Caco-2 (cell line): ENCODE measurements at regions not wholly inside any gene's neighbourhood (a gene's known extent, or its start where the extent isn't known, plus 50 kb on each side); places are given as distances from the start of the nearest gene placed in this dataset.

Source experiments
- BruUV-seq: library from RNA; stranded (reverse); fragments of 400-500 nt; replicated peaks from 2 replicates; lab custom pipeline; 2021; lab: Mats Ljungman, UMichigan
- CTCF ChIA-PET: fragments of 300-600 bp; sonication (Branson Sonifier 250); formaldehyde crosslinking; loops from one replicate; lab custom pipeline; 2022; ENCODE audit warnings: antibody characterized with exemption; lab: Charles Lee
- POLR2A ChIA-PET: fragments of 300-600 bp; sonication (Branson Sonifier 250); formaldehyde crosslinking; loops from one replicate; lab custom pipeline; 2022; ENCODE audit warnings: antibody characterized with exemption; lab: Charles Lee
- DNase-seq, 2 experiments: peaks; one replicate each; pipeline versions ENCODE4 v3.0.0 to v3.0.0-alpha.2; 2020 to 2022
- H3K27me3 ChIP-seq: replicated peaks from 2 replicates; pipeline ENCODE4 v1.6.0; 2011; ENCODE audit warnings: low read length; ENCODE audit not compliant: control insufficient read depth, insufficient read depth
- H3K36me3 ChIP-seq: 2 replicates; pipeline ENCODE4 v1.5.1; 2011; ENCODE audit warnings: low read length; ENCODE audit not compliant: control insufficient read depth, insufficient read depth
- H3K4me1 ChIP-seq: fragments of 250-450 bp; sonication (Bioruptor Pico); 2 replicates; pipeline ENCODE4 v1.5.1; 2020; ENCODE audit warnings: mild to moderate bottlenecking
- H3K4me3 ChIP-seq: 2 replicates; pipeline ENCODE4 v1.5.1; 2011; ENCODE audit warnings: low read depth, mild to moderate bottlenecking, control low read depth, low read length
- H3K9me3 ChIP-seq: fragments of 250-450 bp; sonication (Bioruptor Pico); 2 replicates; pipeline ENCODE4 v1.5.1; 2020; ENCODE audit warnings: mild to moderate bottlenecking, moderate library complexity
- H3K27ac Mint-ChIP-seq: one replicate; pipeline ENCODE4 v1.8.0; 2022; ENCODE audit warnings: mixed read lengths; ENCODE audit not compliant: unreplicated experiment
- H3K27me3 Mint-ChIP-seq: one replicate; pipeline ENCODE4 v1.8.0; 2022; ENCODE audit warnings: mixed read lengths; ENCODE audit not compliant: insufficient read depth, unreplicated experiment
- H3K36me3 Mint-ChIP-seq: one replicate; pipeline ENCODE4 v1.8.0; 2022; ENCODE audit warnings: mild to moderate bottlenecking, mixed read lengths; ENCODE audit not compliant: insufficient read depth, unreplicated experiment
- H3K4me1 Mint-ChIP-seq: one replicate; pipeline ENCODE4 v1.8.0; 2022; ENCODE audit warnings: low read depth, mixed read lengths; ENCODE audit not compliant: unreplicated experiment
- H3K4me3 Mint-ChIP-seq: one replicate; pipeline ENCODE4 v1.8.0; 2022; ENCODE audit warnings: mild to moderate bottlenecking, moderate library complexity, mixed read lengths; ENCODE audit not compliant: unreplicated experiment
- H3K9me3 Mint-ChIP-seq: one replicate; pipeline ENCODE4 v1.8.0; 2022; ENCODE audit warnings: mixed read lengths; ENCODE audit not compliant: unreplicated experiment
- CTCF ChIP-seq, 2 experiments: fragments of 200-600 bp in 1 of 2; IDR thresholded peaks; 1 replicate in 1 of 2; 2 replicates in 1 of 2; pipeline versions ENCODE4 v1.5.1 to v1.8.0; 2011 to 2022; ENCODE audit warnings: antibody characterized with exemption in 1 of 2, control low read depth in 1 of 2, inconsistent platforms in 1 of 2, low read depth in 1 of 2, low read length in 1 of 2, mild to moderate bottlenecking in 1 of 2, moderate library complexity in 1 of 2; ENCODE audit not compliant: insufficient read depth in 1 of 2, severe bottlenecking in 1 of 2, unreplicated experiment in 1 of 2
- intact Hi-C: fragments of 100-400 bp; cut with micrococcal nuclease; formaldehyde crosslinking; loops from one replicate; pipeline ENCODE4 v1.10.0; 2022; ENCODE audit not compliant: unreplicated experiment

- H3K36me3 Mint-ChIP-seq = no peaks in the 10 kb centered on the region
- no peaks in the 10 kb centered on the region for H3K4me1 Mint-ChIP-seq
- H3K9me3 ChIP-seq = no peaks in the 10 kb centered on the region
- no peaks in the 10 kb centered on the region for H3K27me3 Mint-ChIP-seq
- no peak overlapping the region for H3K27ac Mint-ChIP-seq
- no peak for DNase-seq
- no TSS peak for BruUV-seq
- no peak for TF ChIP-seq CTCF (IDR thresholded peaks at IDR 0.05; ENCODE audit: insufficient read depth in 1 of 2, low read depth in 1 of 2, low read length in 1 of 2, severe bottlenecking in 1 of 2, unreplicated experiment in 1 of 2)
- CTCF ChIA-PET = no interaction called here
- no peaks in the 10 kb centered on the region for H3K4me1 ChIP-seq
- intact Hi-C loops = no loop called here
- H3K4me3 ChIP-seq = no peak overlapping the region
- H3K9me3 Mint-ChIP-seq = no peaks in the 10 kb centered on the region
- H3K27me3 ChIP-seq = no peaks in the 10 kb centered on the region
- H3K36me3 ChIP-seq = no peaks in the 10 kb centered on the region
- POLR2A ChIA-PET = no interaction called here
- no peak overlapping the region for H3K4me3 Mint-ChIP-seq
These were observed 513.6 kb upstream of the PTCHD4 start for GRCh38 chr6:48624631-48625030.

- intact Hi-C loops = no loop called here
- POLR2A ChIA-PET = no interaction called here
- Histone ChIP-seq H3K9me3 (no peaks in the 10 kb centered on the region), H3K27me3 (no peaks in the 10 kb centered on the region), H3K36me3 (no peaks in the 10 kb centered on the region), H3K4me3 (no peak overlapping the region), H3K4me1 (no peaks in the 10 kb centered on the region)
- TF ChIP-seq CTCF (IDR thresholded peaks at IDR 0.05; ENCODE audit: insufficient read depth in 1 of 2, low read depth in 1 of 2, low read length in 1 of 2, severe bottlenecking in 1 of 2, unreplicated experiment in 1 of 2) = no peak
- no peaks in the 10 kb centered on the region for H3K9me3 Mint-ChIP-seq
- H3K4me3 Mint-ChIP-seq = no peak overlapping the region
- no peak overlapping the region for H3K27ac Mint-ChIP-seq
- no peaks in the 10 kb centered on the region for H3K27me3 Mint-ChIP-seq
- CTCF ChIA-PET = no interaction called here
- H3K36me3 Mint-ChIP-seq = no peaks in the 10 kb centered on the region
- H3K4me1 Mint-ChIP-seq = no peaks in the 10 kb centered on the region
- BruUV-seq = no TSS peak
- DNase-seq = no peak
These were observed 508.8 kb upstream of the PTCHD4 start for GRCh38 chr6:48619771-48620170.

- H3K9me3 ChIP-seq = no peaks in the 10 kb centered on the region
- H3K4me3 ChIP-seq = no peak overlapping the region
- Mint-ChIP-seq H3K27me3 (no peaks in the 10 kb centered on the region), H3K36me3 (no peaks in the 10 kb centered on the region), H3K9me3 (no peaks in the 10 kb centered on the region), H3K4me3 (no peak overlapping the region), H3K27ac (no peak overlapping the region), H3K4me1 (no peaks in the 10 kb centered on the region)
- H3K27me3 ChIP-seq = no peaks in the 10 kb centered on the region
- no TSS peak for BruUV-seq
- ChIA-PET POLR2A (no interaction called here), CTCF (no interaction called here)
- no peak for TF ChIP-seq CTCF (IDR thresholded peaks at IDR 0.05; ENCODE audit: insufficient read depth in 1 of 2, low read depth in 1 of 2, low read length in 1 of 2, severe bottlenecking in 1 of 2, unreplicated experiment in 1 of 2)
- H3K4me1 ChIP-seq = no peaks in the 10 kb centered on the region
- no peaks in the 10 kb centered on the region for H3K36me3 ChIP-seq
- intact Hi-C loops = no loop called here
- DNase-seq = no peak
These were observed 504.0 kb upstream of the PTCHD4 start for GRCh38 chr6:48615041-48615440.
